ENCODE measurements at regions not wholly inside any gene's neighbourhood (a gene's known extent, or its start where the extent isn't known, plus 50 kb on each side); places are given as distances from the start of the nearest gene placed in this dataset.

DNA sequence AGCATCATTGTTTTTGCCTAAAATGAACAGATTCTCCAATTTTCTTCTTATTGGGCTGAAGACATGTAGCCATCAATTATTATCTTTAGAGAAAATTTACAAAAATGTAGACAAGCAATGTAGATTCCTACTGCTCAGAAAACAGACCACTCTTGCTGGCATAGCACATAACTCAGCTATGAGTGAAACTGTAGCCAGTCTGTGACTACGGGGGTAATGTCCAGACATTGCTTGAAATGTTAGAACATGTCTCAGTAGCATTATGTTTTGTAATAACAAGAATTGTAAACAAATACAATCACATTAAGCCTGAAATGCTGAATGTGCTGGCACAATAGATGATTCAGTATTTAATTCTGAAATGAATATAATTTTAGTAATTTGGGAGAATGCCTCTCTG lies 265.7 kb upstream of the KCNJ16 start:
- no peak for TF ChIP-seq POLR2A (IDR thresholded peaks at IDR 0.05)
- TF ChIP-seq, protein P1, sequence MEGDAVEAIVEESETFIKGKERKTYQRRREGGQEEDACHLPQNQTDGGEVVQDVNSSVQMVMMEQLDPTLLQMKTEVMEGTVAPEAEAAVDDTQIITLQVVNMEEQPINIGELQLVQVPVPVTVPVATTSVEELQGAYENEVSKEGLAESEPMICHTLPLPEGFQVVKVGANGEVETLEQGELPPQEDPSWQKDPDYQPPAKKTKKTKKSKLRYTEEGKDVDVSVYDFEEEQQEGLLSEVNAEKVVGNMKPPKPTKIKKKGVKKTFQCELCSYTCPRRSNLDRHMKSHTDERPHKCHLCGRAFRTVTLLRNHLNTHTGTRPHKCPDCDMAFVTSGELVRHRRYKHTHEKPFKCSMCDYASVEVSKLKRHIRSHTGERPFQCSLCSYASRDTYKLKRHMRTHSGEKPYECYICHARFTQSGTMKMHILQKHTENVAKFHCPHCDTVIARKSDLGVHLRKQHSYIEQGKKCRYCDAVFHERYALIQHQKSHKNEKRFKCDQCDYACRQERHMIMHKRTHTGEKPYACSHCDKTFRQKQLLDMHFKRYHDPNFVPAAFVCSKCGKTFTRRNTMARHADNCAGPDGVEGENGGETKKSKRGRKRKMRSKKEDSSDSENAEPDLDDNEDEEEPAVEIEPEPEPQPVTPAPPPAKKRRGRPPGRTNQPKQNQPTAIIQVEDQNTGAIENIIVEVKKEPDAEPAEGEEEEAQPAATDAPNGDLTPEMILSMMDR (IDR thresholded peaks at IDR 0.05 in 4 of 5, conservative IDR thresholded peaks at IDR 0.05 in 1 of 5): no peak
